Ecto neural progenitor cell (in vitro differentiated cells): ENCODE measurements at regions not wholly inside any gene's neighbourhood (a gene's known extent, or its start where the extent isn't known, plus 50 kb on each side); places are given as distances from the start of the nearest gene placed in this dataset.
A peak's percentile ranks its signal among the peaks of the same experiment; 100 is the strongest.
"Not testable (repeated sequence)": the region's sequence is repeated elsewhere in the genome, so short reads cannot be mapped to it uniquely, and the experiment has no call there.

Experiments used
- DNase-seq: peaks from one replicate; pipeline ENCODE4 v3.0.0-alpha.2; 2018; ENCODE audit warnings: low spot score

DNA sequence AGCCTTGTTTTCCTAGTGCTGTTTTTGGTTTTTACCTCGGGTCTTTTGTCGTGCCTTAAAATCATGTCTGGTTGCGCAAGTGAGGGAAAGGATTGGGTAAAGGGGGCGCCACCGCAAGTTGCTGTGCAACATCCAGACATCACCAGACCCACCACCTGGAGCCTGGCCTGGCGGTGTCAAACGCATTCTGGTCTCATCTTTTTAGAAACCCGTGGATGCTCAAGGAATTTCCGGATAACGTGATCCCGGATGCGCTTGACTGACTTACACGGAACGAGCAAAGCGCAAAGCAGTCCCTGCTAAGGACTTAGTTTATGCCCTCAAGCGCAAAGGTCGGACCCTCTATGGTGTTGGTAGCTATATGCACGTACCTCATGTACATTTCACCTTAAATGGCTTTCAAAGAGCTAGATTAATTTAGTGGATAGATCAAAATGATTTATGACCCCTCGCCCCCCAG is 105.2 kb downstream of the OR2B2 start:
- peak; percentile 66 for DNase-seq

DNA sequence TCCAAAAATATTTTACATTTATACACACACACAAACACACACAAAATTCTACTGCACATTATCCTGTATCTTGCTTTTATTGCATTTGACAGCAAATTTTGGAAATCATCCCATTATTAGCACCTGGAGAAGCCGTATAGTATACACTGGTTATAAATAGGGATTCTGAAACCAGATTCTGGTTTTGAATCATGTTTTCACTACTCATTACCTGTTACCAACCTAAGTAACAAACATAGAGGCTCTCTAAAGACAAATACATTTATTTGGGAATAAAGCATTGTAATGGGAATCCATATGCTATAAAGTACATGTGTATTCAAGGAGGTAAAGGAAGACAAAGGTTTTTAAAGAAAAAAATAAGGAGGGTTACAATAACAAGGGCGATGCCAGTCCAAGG is 106.8 kb downstream of the OR2B2 start:
- DNase-seq: no peak

DNA sequence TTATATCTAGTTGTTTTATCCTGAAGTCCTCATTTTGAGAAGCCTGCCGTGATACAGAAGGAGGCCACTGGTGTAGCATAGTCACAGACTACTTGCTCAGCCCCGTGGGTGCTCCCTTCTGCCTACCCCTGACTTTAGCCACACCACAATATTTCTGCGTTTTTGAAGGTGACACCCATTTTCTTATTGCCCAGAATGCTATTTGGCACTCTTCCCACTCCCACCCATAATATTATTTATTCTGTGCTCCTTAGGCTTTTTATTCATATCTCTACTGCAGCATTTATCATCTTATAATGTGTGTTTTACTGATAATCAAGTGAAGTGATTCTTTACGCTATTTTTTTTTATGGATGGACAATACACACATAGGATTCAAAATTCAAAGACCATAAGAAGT is 107.3 kb downstream of the OR2B2 start:
- no peak for DNase-seq

DNA sequence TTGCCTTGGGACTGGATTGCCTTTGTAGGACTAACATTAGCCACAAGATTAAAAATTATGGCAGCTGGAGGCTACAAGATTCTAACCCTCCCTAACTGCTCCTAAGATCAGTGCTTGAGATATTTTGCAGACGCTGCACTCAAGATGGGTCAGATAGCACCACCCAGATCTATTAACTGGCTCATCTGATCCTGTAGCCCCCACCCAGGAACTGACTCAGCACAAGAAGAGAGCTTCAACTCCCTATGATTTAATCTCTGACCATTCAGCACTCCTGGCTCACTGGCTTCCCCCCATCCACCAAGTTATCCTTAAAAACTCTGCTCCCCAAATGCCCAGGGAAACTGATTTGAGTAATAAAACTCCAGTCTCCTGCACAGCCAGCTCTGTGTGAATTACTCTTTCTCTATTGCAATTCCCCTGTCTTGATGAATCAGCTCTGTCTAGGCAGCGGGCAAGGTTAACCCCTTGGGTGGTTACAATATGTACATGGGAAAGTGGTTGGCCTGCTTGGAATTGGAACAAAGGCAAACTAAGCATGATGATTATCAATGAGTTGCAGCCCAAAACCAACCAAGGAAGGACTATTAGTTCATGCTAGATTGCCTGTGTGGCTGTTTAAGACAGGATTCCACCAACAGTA is 111.3 kb downstream of the OR2B2 start:
- no peak for DNase-seq

DNA sequence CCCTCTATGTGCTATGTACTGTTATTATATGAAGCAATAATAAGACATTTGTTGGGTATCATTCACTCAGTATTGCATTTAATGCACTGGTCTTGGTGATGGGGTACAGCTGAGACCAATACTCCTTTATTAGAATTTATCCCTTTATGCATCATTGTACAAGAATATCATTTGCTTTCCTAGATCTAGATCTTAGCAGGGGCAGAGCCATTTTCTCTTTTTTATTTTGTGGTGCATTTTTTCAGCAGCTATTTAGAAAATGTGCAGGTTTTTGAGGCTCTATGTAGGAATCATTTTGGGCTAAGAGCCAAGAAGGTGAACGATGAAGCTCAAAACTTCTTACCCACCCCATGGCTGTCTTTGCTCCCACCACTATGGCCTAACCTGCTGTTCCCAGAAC is 114.2 kb downstream of the OR2B2 start:
- DNase-seq: no peak

DNA sequence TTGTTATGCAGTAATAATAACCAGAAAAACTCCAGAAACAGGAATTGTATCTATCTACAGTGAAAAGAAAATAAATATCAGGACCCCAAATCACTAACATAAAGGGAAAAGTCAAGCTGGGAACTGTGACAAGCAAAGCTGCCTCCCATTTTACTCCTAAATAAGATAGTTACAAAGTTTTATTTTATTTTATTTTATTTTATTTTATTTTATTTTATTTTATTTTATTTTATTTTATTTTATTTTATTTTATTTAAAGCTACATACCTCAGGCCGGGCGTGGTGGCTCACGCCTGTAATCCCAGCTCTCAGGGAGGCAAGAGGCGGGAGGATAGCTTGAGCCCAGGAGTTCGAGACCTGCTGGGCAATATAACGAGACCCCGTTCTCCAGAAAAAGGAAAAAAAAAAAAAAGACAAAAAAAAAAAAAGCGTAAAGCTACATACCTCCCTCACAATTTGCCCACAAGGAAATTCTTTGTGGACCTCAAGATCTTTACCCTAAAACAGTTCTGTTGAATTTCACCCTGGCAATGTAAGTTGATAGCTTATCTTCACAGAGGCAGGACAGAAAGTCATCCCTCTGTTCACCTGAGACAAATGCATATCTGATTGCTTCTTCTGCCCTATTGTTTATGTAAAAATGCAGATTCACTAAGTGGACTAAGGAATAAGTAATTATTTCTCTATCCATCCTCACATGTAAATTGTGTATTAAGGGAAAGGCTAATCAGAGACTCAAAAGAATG is 115.3 kb downstream of the OR2B2 start:
- not testable (repeated sequence) for DNase-seq

DNA sequence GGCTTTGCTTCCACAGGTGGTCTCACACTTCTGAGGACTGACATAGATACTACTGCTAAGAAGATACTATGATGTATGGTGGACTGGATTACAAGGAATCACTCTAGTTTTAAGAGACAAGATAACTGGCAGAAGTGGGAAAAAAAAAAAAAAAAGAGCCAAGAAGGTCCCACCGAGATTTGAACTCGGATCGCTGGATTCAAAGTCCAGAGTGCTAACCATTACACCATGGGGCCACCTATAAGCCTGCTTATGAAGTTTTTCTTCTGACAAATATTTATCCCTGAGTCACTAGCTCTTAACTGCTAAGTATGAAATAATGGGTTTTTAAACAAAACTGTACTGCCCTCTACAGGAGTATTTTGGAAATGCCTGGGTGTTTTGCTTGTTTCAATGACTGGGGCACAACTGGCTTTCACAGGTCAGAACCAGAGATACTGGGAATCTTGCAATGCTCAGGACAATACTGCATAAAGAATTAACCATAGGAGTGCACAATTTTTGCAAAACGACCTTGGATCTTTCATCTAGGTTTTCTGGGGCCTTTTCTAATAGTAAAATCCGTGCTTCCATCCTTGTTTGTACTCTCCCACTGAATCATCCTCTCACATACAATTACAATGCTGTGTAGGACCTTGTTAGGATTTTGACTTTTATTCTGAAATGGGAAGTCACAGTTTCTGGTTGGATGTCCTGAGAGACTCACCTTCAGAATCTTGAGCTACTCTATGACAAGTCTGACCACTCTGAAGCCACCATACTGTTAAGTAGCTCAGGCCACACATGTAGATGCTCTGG is 116.3 kb downstream of the OR2B2 start:
- no peak for DNase-seq

DNA sequence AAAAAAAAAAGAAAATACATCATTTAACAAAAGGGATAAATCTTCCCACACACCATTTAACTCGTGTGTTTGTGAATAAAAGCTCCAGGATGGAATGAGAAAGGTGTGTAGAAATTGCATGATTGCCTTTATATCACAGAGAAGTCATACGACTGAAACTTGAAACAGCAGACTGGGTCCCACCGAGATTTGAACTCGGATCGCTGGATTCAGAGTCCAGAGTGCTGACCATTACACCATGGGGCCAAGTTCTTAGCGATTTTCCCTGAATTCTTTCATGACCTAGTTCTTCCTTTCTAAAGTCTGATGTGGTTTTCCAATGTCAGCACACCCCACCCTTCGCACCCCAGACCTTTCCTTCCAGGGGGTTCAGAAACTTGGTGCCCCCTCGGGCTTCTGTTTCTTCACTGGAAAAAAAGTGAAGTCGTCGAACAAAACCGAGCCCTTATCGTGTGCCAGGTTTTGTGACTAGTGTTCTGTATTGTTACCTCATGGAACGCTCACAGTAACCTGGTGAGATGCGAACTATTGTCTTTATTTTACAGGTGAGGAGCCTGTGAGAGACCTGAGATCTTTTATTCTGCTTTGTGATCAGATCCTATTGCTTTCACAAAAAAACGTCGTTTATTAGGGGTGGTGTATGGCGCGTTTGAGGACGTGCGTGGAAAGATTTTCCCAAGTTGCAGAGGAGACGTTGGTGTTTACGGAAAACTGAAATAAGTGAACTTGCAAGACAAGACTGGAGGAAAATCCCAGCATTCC is 120.8 kb downstream of the OR2B2 start:
- DNase-seq: peak; percentile 71

DNA sequence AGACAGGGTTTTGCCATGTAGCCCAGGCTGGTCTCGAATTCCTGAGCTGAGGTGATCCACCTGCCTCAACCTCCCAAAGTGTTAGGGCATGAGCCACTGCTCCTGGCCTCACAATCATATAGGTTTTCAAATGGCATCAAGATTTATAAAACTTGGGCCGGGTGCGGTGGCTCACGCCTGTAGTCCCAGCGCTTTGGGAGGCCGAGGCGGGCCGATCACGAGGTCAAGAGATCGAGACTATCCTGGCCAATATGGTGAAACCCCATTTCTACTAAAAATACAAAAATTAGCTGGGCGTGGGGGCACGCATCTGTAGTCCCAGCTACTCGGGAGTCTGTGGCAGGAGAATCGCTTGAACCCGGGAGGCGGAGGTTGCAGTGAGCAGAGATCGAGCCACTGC is 123.8 kb downstream of the OR2B2 start:
- not testable (repeated sequence) for DNase-seq

DNA sequence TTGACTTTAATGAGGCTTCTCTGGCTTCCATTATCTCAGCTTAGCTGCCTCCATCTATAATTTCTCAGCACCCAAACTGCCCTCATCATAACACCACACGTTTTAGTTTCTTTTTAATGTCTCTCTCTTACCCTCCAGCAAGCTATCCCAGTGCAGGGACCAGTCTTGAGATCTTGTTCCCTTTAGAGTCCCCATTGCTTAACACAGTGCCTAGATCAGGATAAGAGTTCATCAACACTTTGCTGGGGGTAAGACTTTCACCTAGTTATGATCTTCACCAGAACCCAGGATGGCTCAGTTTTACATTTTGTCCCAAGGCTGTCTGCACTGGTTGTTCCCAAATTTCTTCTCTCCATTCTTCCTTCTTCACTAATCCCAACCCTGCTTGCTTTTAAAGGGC is 126.1 kb downstream of the OR2B2 start:
- no peak for DNase-seq

DNA sequence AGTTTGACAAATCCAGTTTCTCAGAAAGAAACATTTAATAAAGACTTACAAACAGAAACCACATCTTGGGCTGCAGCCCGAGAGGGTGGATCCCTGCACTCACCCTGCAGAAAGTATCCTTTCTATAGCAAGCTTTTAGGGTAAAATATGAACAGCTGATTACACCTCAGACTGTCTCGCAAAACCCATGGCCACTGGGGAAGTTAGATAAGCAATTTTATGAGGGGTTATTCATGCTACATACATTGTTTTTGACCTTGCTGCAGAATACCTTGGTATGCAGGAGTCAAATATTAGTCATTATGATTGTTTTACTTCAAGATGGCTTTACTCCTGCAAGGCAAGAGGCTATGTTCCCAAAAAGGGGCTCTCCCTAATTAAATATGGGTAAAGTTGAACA is 126.9 kb downstream of the OR2B2 start:
- DNase-seq: no peak

DNA sequence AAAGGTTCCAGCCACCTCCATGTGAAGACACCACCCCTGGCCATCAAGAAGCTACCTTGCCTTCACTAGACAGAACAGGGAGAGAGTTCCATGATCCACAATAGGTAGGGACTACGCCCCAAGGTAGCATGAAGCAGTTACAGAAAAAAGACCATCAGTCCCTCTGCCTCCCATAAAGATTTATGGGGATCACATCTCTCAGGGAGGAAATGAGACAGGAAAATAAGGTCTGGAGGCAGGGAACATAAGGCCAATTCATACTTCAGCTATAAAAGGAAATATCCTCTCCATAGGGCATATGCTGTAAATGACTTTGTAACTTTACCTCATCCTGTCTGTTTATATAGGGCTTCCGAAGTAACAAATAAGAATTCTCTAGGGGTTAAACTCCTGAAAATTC is 129.4 kb downstream of the OR2B2 start:
- DNase-seq: no peak

DNA sequence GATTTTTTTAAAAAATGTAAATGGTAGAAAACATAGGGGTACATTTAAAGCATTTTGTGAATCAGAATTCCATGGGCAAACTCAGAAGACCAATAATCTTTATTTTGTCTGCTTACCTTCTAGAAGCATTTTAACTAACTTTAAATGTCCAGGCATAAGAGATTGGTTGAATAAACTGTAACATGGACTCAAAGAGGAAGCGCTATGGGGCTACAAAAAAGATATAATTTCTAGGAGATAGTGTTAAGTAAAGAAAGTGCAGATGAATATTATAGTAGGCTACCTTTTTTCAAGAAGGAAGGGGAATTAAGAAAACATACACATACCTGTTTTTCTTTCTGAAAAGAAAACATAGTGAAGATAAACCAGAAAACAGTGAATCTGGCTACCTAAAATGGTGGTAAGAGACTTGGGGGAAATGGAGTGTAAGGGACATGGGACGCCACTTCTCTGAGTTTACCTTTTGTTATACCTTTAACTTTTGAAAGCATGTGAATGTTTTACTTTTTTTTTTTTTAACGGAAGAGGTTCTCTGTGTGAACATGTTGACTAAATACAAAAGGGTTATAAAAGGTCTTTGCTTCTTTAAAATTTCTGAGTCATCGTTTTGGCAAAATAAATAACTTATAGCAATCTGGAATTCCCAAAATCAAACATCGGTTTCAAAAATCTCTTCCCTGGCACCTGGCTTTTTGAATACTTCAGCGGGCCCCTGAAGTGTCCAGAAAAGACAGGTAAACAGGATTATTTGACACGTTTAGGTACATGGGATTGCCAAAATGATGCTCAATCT is 133.4 kb downstream of the OR2B2 start:
- DNase-seq: no peak

DNA sequence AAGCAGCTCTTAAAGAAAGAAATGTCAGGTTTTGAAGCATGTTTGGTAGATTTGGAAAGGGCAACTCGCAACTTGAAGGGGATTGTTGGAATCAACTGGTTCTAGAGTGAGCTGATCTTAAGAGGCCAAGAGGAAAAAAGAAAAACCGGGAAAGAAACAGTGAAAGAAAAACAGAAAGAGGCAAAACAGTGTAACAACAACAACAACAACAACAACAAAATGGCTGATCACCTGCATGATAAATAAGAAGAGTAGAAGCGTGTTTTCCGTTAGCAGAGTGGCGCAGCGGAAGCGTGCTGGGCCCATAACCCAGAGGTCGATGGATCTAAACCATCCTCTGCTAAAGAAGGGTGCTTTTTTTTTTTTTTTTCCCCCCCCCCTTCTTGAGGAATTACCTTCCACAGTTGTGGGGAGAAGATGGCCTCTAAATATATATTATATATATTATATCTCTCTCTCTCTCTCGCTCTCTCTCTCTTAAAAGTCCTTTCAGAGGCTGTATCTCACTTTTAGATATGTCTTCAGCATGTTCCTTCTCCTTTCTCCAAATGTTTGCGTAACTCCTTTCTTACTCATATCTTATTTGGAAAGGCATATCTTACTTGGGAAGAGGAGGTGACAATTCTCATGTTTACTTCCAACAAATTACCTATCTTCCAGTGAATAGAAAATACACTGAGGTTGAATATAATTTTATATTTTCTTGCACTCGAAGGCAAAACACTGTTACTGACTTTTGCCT is 134.4 kb downstream of the OR2B2 start:
- DNase-seq: no peak

DNA sequence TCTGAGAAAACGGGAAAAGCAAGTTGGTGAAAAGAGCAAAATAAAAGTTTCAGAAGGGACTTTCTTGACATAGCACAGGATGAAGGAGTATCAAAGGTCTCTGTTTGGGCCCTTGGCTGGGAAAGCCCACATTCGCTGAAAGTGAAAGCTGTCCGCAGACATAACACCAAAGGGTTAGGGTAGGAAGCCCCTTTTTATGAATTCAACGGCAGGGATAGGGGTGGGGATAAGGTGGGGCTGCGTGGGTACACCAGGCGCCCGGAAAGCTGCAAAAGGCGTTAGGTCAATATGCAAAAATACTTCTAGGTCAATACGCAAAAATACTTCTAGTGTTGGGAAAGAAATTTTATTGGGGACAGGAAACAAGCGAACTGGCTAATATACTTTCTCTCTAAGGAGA is 135.1 kb downstream of the OR2B2 start:
- DNase-seq: no peak

DNA sequence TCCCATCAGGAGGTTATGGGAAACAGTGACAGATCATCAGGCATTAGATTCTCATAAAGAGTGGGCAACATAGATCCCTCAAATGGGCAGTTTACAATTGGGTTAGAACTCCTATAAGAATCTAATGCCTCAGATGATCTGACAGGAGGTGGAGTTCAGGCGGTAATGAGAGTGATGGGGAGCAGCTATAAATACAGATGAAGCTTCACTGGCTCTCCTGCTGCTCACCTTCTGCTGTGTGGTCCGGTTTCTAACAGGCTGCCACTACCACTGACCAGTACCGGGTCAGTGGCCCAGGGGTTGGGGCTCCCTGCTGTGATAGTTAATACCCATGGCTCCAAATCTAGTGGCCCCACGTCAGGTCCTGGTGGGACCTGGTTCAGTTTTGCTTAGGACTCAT is 135.7 kb downstream of the OR2B2 start:
- no peak for DNase-seq

DNA sequence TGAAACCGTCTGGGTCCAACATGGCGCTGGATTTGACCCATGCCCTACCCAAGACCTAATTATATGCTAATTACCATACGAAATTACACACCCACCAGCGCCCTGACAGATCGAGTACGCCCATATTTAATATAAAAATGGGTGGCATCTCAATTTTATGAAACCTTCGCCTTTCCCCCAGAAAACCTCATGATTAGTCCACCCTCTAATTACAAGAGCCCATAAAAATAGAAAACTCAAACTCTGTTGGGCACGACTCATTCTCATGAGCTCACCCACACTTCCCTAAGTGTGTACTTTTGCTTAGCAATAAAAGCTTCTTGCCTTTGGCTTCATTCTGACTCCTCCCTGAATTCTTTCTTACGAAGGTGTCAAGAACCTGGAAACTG is 136.4 kb downstream of the OR2B2 start:
- DNase-seq: no peak

DNA sequence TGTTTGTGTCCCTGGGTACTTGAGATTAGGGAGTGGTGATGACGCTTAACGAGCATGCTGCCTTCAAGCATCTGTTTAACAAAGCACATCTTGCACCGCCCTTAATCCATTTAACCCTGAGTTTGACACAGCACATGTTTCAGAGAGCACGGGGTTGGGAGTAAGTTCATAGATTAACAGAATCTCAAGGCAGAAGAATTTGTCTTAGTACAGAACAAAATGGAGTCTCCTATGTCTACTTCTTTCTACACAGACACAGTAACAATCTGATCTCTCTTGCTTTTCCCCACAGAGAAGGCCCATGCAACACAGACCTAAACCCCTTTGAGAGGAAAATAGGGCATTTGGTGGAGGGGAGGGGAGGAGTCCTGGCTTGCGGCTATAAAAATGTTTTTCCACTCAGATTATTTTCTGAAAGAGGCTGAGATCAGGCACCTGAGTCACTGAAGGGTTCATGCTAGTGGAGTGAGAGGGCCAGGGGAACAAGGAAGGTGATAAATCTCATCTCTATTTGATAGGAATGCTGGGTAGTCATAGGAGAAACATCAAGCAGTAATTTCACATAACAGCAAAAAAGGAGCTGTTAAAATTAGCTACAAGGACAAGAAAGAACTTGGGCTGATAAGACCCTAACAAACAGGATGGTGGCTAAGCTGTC is 136.9 kb downstream of the OR2B2 start:
- not testable (repeated sequence) for DNase-seq

DNA sequence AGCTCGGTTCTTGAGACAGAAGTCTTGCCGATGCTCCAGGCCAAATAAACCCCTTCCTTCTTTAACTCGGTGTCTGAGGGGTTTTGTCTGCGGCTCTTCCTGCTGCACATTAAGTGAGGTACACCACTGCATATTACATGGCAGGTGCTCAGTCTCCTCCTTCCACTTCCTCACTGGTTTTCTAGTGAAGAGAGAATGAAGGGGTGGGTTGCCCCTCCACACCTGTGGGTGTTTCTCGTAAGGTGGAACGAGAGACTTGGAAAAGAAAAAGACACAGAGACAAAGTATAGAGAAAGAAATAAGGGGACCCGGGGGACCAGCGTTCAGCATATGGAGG is 138.0 kb downstream of the OR2B2 start:
- DNase-seq: not testable (repeated sequence)

DNA sequence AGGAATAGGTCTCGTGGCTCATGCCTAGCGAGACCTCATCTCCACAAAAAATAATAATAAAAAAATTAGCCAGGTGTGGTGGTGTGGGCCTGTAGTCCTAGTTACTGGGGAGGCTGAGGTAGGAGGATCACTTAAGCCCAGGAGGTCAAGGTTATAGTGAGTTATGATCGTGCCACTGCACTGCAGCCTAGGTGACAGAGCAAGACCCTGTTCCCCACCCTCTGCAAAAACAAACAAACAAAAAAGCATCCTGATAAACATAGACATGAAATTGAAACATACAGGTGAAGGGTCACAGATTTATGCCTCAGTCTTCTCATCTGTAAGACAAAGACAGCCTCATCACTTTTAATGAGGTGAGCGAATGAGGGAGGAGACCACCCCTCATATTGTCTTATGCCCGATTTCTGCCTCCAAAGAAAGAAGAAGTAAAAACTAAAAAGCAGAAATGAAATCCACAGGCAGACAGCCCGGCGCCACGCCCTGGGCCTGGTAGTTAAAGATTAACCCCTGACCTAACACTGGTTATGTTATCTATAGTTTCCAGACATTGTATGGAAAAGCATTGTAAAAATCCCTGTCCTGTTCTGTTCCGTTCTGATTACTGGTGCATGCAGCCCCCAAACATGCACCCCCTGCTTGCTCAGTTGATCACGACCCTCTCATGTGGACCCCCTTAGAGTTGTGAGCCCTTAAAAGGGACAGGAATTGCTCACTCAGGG is 138.5 kb downstream of the OR2B2 start:
- DNase-seq: not testable (repeated sequence)
